GM12872 (cell line): ENCODE measurements at regions not wholly inside any gene's neighbourhood (a gene's known extent, or its start where the extent isn't known, plus 50 kb on each side); places are given as distances from the start of the nearest gene placed in this dataset.

ENCODE experiments used
- TF ChIP-seq, protein P1 (sequence below): IDR thresholded peaks from 3 replicates; pipeline ENCODE4 v1.5.1; 2011; ENCODE audit warnings: low read depth, mild to moderate bottlenecking, low read length, moderate library complexity; ENCODE audit not compliant: insufficient read depth

DNA sequence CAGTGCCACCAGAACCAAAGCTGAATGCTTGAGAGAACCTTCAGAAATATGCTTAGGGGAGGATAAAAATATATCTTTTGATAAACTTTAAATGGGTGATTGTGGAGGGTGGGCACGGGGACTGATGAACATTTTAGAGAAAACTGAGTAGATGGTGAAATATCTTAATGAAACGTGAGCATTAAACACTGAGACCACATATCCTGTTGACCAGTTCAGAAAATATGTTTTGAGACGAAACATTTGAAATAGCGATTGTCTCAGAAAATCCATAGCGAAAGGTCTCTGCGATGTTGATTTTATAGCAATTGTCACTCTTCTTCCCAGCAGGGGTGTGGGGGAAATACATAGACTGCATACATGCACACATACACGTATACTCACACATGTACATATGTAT lies 231.0 kb downstream of the ESM1 start:
- TF ChIP-seq, protein P1, sequence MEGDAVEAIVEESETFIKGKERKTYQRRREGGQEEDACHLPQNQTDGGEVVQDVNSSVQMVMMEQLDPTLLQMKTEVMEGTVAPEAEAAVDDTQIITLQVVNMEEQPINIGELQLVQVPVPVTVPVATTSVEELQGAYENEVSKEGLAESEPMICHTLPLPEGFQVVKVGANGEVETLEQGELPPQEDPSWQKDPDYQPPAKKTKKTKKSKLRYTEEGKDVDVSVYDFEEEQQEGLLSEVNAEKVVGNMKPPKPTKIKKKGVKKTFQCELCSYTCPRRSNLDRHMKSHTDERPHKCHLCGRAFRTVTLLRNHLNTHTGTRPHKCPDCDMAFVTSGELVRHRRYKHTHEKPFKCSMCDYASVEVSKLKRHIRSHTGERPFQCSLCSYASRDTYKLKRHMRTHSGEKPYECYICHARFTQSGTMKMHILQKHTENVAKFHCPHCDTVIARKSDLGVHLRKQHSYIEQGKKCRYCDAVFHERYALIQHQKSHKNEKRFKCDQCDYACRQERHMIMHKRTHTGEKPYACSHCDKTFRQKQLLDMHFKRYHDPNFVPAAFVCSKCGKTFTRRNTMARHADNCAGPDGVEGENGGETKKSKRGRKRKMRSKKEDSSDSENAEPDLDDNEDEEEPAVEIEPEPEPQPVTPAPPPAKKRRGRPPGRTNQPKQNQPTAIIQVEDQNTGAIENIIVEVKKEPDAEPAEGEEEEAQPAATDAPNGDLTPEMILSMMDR: no peak

DNA sequence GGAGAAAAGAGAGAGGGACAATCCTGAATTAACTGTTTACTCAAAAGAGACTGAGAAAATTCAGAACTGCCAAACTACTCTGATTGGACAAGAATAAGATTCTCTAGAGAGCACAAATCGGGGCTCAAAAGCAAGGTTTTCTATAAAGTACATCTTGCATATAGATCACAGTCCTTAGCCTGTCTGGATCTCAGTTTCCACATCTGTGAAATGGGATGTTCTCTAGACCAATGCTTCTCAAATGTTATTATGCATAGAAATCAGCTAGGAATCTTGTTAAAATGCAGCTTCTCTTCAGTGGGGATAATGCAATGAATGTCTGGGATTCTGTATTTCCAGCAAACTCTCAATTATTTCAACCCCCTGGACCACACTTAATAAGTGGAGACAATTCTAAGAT lies 231.6 kb downstream of the ESM1 start:
- TF ChIP-seq, protein P1: no peak

DNA sequence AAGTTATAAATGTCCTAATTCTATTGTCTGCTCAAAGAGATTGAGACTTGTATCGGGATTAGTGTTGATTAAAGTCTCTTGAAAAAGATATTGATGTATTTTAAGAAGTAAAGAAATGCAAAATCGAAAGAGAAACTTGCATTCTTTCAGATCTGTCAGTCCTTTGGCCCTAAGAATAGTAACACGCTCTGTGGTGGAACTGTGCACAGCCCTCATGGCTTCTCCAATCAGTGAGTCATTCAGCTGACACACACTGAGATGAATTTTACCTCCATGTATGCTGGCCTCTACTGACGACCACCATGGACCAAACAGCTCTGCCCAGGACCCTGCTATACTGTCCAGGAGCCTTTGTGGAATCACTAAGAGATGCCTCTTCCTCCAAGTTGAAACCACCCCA lies 232.4 kb downstream of the ESM1 start:
- TF ChIP-seq, protein P1: no peak

DNA sequence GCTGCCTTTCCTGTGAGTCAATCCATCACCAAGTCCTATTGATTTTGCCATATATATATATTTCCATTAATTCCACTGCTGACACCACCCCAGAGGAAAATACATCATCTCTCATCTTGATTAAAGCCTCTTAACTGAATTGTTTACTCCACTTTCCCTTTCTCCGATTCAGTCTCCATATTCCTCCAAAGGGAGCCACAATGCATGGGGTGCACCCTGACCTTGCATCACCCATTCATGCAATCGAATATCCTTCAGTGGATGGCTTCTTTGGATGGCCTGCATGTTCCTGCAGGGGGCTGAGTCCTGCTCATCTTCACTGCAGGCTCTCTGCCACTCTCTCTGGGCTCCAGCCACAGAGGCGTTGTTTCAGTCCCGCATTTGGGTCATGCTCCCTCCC lies 231.0 kb downstream of the SNX18 start:
- TF ChIP-seq, protein P1: no peak

DNA sequence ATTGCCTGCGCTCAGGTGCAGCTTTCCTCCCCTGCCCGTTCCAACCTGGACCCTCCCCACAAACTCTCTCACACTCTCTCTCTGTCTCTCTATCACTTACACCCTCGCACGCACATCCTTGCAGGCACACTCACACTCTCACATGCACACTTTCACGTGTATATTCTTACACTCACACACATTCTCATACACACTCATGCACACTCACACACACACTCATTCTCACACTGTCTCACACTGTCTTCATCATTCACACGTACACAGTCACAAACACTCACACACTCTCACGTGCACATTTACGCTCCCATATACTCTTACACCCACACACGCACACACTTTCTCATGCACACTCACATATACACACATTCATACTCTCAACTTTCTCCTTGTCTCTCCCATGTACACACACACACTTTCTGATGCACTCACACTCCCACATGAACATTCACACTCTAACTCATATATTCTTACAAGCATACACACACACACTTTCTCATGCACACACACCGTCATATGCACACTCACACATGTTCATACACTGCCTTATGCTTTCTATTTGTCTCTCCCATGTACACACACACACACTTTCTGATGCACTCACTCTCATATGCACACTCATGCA lies 229.3 kb downstream of the SNX18 start:
- TF ChIP-seq, protein P1: no peak

DNA sequence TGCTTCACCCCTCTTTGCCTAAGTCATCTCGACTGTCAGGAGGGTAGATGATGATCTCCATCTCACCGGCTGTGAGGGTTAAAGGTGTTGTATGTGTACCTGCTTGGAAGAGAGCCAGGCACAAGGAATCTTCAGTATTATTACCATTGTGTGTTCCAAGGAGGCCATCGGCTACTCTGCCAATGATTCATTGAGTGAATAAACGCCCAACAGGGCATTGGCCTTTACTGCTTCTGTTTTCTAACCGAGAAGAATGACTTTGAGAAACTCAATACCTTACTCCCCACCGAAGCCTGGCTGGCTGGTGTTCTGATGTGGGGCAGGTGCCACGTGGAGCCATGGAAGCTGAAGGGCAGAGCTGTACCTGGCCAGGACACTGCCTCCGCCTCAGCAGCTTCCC lies 228.8 kb downstream of the SNX18 start:
- TF ChIP-seq, protein P1: no peak

DNA sequence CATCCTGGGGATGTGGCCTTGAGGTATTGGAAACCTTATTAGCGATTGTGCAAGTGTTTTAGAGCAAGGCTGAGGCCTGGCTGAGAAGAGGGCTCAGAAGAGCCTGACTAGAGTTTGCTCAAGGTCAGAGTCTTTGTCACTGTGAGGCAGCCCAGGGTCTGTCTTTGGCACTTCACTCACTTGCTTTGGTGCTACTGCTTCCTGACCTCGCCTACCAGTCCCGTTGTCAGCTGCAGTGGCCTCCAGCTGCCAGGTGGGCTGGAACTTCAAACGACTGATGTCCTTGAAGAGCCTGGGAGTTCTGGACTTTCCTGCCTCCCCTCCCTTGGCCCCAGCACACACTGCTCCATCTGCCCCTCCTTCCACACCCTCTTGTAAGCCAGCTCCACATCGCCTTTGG lies 228.0 kb downstream of the SNX18 start:
- TF ChIP-seq, protein P1: no peak
